ENCODE measurements at regions not wholly inside any gene's neighbourhood (a gene's known extent, or its start where the extent isn't known, plus 50 kb on each side); places are given as distances from the start of the nearest gene placed in this dataset.
"Not testable (repeated sequence)": the region's sequence is repeated elsewhere in the genome, so short reads cannot be mapped to it uniquely, and the experiment has no call there.

DNA sequence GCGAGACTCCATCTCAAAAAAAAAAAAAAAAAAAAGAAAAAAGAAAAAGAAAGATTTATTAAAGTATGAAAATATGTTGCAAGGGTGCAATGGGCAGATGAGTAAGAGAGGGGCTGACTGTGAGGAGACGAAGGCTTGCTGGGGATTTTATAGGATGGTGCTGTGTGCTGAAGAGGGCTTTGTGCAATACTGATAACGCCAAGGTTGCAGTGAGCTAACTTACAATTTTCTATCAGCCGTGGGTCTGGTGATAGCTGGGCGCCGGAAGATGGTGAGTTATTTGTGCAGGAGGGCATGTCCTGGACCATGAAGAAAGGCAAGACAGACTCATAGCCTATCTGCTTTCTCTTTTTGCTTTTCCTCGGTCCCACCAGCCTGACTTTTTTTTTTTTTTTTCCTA lies 281.1 kb downstream of the MAP2K6 start:
- TF ChIP-seq EP300 (conservative IDR thresholded peaks at IDR 0.05; ENCODE audit: poor library complexity, severe bottlenecking): no peak
- TF ChIP-seq, protein P1, sequence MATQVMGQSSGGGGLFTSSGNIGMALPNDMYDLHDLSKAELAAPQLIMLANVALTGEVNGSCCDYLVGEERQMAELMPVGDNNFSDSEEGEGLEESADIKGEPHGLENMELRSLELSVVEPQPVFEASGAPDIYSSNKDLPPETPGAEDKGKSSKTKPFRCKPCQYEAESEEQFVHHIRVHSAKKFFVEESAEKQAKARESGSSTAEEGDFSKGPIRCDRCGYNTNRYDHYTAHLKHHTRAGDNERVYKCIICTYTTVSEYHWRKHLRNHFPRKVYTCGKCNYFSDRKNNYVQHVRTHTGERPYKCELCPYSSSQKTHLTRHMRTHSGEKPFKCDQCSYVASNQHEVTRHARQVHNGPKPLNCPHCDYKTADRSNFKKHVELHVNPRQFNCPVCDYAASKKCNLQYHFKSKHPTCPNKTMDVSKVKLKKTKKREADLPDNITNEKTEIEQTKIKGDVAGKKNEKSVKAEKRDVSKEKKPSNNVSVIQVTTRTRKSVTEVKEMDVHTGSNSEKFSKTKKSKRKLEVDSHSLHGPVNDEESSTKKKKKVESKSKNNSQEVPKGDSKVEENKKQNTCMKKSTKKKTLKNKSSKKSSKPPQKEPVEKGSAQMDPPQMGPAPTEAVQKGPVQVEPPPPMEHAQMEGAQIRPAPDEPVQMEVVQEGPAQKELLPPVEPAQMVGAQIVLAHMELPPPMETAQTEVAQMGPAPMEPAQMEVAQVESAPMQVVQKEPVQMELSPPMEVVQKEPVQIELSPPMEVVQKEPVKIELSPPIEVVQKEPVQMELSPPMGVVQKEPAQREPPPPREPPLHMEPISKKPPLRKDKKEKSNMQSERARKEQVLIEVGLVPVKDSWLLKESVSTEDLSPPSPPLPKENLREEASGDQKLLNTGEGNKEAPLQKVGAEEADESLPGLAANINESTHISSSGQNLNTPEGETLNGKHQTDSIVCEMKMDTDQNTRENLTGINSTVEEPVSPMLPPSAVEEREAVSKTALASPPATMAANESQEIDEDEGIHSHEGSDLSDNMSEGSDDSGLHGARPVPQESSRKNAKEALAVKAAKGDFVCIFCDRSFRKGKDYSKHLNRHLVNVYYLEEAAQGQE (IDR thresholded peaks at IDR 0.05; ENCODE audit: borderline replicate concordance): no peak
- TF ChIP-seq SMC3 (conservative IDR thresholded peaks at IDR 0.05; ENCODE audit: poor library complexity): no peak
- TF ChIP-seq POLR2AphosphoS5 (IDR thresholded peaks at IDR 0.05): no peak
- TF ChIP-seq EZH2 (IDR thresholded peaks at IDR 0.05; ENCODE audit: borderline replicate concordance, insufficient read depth, low read length, poor library complexity, severe bottlenecking): no peak
- TF ChIP-seq MXI1 (conservative IDR thresholded peaks at IDR 0.05; ENCODE audit: poor library complexity, severe bottlenecking): no peak
- TF ChIP-seq, protein P2, sequence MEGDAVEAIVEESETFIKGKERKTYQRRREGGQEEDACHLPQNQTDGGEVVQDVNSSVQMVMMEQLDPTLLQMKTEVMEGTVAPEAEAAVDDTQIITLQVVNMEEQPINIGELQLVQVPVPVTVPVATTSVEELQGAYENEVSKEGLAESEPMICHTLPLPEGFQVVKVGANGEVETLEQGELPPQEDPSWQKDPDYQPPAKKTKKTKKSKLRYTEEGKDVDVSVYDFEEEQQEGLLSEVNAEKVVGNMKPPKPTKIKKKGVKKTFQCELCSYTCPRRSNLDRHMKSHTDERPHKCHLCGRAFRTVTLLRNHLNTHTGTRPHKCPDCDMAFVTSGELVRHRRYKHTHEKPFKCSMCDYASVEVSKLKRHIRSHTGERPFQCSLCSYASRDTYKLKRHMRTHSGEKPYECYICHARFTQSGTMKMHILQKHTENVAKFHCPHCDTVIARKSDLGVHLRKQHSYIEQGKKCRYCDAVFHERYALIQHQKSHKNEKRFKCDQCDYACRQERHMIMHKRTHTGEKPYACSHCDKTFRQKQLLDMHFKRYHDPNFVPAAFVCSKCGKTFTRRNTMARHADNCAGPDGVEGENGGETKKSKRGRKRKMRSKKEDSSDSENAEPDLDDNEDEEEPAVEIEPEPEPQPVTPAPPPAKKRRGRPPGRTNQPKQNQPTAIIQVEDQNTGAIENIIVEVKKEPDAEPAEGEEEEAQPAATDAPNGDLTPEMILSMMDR (IDR thresholded peaks at IDR 0.05; ENCODE audit: poor library complexity, severe bottlenecking): no peak
- TF ChIP-seq RAD21 (conservative IDR thresholded peaks at IDR 0.05): no peak
- no peak for TF ChIP-seq TAF1 (IDR thresholded peaks at IDR 0.05; ENCODE audit: low read depth)
- no peak overlapping the region for H3K4me3 ChIP-seq (ENCODE audit: low read length)
- H3K4me2 ChIP-seq (ENCODE audit: low read length): no peak overlapping the region
- no peaks in the 10 kb centered on the region for H3K79me2 ChIP-seq (replicated peaks; ENCODE audit: insufficient read depth, low read length)
- no peaks in the 10 kb centered on the region for H4K20me1 ChIP-seq (ENCODE audit: insufficient read depth)
- no peaks in the 10 kb centered on the region for H3F3A ChIP-seq (ENCODE audit: insufficient read depth, low read length, poor library complexity, severe bottlenecking)
- no peaks in the 10 kb centered on the region for H3K9me2 ChIP-seq (ENCODE audit: insufficient read depth, low read length)
- H2AFZ ChIP-seq (ENCODE audit: low read depth, low read length): no peak overlapping the region
- no peaks in the 10 kb centered on the region for H3K36me3 ChIP-seq (ENCODE audit: insufficient read depth, low read length)
- no peaks in the 10 kb centered on the region for H3K27me3 ChIP-seq (ENCODE audit: insufficient read depth, low read depth, low read length)
- no peak overlapping the region for H3K9ac ChIP-seq (ENCODE audit: low read length)
- no peaks in the 10 kb centered on the region for H3K9me3 ChIP-seq (ENCODE audit: low read length)
- H3K27ac ChIP-seq (ENCODE audit: low read length): no peak overlapping the region

DNA sequence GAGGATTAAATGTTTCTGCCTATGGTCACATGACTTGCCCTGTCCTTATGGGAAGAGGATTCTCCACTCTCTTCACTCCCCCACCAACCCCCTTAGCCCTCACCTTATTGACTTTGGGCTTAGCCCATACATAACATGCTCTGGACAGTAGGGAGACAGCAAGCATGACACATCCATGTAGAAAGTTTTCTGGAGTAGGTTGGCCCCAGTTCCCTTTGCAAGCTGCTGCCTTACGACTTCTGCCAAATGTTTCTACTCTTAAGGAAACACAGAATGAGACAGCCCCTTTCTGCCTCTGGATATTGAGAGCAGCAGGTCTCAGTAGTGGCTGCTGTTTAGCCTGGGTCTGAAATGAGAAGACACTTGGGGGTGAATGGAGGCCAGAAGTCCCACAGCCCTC lies 282.2 kb downstream of the MAP2K6 start:
- Histone ChIP-seq H4K20me1 (ENCODE audit: insufficient read depth) (no peaks in the 10 kb centered on the region), H3K9ac (ENCODE audit: low read length) (no peak overlapping the region), H3K4me2 (ENCODE audit: low read length) (no peak overlapping the region), H3F3A (ENCODE audit: insufficient read depth, low read length, poor library complexity, severe bottlenecking) (no peaks in the 10 kb centered on the region), H3K36me3 (ENCODE audit: insufficient read depth, low read length) (no peaks in the 10 kb centered on the region), H3K79me2 (replicated peaks; ENCODE audit: insufficient read depth, low read length) (no peaks in the 10 kb centered on the region), H3K4me3 (ENCODE audit: low read length) (no peak overlapping the region), H3K9me2 (ENCODE audit: insufficient read depth, low read length) (no peaks in the 10 kb centered on the region), H3K27ac (ENCODE audit: low read length) (no peak overlapping the region), H3K9me3 (ENCODE audit: low read length) (no peaks in the 10 kb centered on the region), H3K27me3 (ENCODE audit: insufficient read depth, low read depth, low read length) (no peaks in the 10 kb centered on the region), H2AFZ (ENCODE audit: low read depth, low read length) (no peak overlapping the region)
- TF ChIP-seq MXI1 (conservative IDR thresholded peaks at IDR 0.05; ENCODE audit: poor library complexity, severe bottlenecking): no peak
- TF ChIP-seq EP300 (conservative IDR thresholded peaks at IDR 0.05; ENCODE audit: poor library complexity, severe bottlenecking): no peak
- TF ChIP-seq, protein P1 (IDR thresholded peaks at IDR 0.05; ENCODE audit: borderline replicate concordance): no peak
- TF ChIP-seq TAF1 (IDR thresholded peaks at IDR 0.05; ENCODE audit: low read depth): no peak
- TF ChIP-seq, protein P2 (IDR thresholded peaks at IDR 0.05; ENCODE audit: poor library complexity, severe bottlenecking): no peak
- no peak for TF ChIP-seq EZH2 (IDR thresholded peaks at IDR 0.05; ENCODE audit: borderline replicate concordance, insufficient read depth, low read length, poor library complexity, severe bottlenecking)
- TF ChIP-seq SMC3 (conservative IDR thresholded peaks at IDR 0.05; ENCODE audit: poor library complexity): no peak
- no peak for TF ChIP-seq POLR2AphosphoS5 (IDR thresholded peaks at IDR 0.05)
- TF ChIP-seq RAD21 (conservative IDR thresholded peaks at IDR 0.05): no peak

DNA sequence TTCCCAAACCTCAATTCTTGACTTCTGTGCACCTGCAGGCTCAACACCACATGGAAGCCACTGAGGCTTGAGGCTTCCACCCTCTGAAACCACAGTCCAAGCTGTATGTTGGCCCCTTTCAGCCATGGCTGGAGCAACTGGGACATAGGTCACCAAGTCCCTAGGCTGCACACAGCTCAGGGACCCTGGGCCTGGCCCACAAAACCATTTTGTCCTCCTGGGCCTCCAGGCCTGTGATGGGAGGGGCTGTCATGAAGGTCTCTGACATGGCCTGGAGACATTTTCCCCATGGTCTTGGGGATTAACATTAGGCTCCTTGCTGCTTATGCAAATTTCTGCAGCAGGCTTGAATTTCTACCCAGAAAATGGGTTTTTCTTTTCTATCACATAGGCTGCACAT lies 283.9 kb downstream of the MAP2K6 start:
- H3K27ac ChIP-seq (ENCODE audit: low read length); H2AFZ ChIP-seq (ENCODE audit: low read depth, low read length); H4K20me1 ChIP-seq (ENCODE audit: insufficient read depth); H3K4me2 ChIP-seq (ENCODE audit: low read length); H3K9me2 ChIP-seq (ENCODE audit: insufficient read depth, low read length); H3K27me3 ChIP-seq (ENCODE audit: insufficient read depth, low read depth, low read length); H3K36me3 ChIP-seq (ENCODE audit: insufficient read depth, low read length); H3K9me3 ChIP-seq (ENCODE audit: low read length); H3K9ac ChIP-seq (ENCODE audit: low read length); H3K4me3 ChIP-seq (ENCODE audit: low read length); H3F3A ChIP-seq (ENCODE audit: insufficient read depth, low read length, poor library complexity, severe bottlenecking); H3K79me2 ChIP-seq (replicated peaks; ENCODE audit: insufficient read depth, low read length): not testable (repeated sequence)
